ENCODE measurements at regions not wholly inside any gene's neighbourhood (a gene's known extent, or its start where the extent isn't known, plus 50 kb on each side); places are given as distances from the start of the nearest gene placed in this dataset.

DNA sequence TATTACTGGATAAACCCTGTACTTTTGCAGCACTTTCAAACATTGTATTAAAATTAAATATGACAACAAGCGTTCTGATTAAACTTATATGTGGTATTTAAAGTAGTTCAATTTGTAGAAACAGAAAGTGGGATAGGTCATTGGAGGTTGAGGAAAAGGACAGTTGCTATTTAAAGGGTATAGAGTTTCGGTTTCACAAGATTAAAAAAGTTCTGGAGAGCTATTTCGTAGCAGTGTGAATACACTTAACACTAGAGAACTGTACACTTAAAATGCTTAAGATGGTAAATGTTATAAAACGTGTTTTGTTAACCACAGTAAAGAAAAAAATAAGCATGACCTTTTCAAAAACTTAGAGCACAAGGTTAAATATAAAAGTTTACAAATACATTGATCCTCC, 382.1 kb downstream of the BRINP1 start:
- DNase-seq: no peak

DNA sequence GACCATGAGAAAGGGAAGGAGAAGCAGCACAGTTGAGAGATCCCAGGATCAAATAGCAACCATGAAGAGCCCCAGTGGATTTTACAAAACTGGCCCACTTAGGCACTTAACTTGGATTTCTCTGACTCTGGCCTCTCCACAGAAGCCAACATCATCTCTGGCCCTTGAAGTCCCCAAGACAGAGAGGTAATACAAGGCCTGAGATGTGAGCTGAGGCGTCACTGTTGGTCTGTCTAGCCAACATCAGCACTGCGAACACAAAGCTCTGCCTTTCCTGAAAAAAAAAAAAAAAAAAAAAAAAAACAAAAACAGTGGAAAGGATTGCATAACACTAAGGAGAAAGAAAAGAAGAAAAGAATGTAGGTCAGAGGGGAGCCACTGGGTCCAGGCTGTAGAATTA, 378.3 kb downstream of the BRINP1 start:
- no peak for DNase-seq

DNA sequence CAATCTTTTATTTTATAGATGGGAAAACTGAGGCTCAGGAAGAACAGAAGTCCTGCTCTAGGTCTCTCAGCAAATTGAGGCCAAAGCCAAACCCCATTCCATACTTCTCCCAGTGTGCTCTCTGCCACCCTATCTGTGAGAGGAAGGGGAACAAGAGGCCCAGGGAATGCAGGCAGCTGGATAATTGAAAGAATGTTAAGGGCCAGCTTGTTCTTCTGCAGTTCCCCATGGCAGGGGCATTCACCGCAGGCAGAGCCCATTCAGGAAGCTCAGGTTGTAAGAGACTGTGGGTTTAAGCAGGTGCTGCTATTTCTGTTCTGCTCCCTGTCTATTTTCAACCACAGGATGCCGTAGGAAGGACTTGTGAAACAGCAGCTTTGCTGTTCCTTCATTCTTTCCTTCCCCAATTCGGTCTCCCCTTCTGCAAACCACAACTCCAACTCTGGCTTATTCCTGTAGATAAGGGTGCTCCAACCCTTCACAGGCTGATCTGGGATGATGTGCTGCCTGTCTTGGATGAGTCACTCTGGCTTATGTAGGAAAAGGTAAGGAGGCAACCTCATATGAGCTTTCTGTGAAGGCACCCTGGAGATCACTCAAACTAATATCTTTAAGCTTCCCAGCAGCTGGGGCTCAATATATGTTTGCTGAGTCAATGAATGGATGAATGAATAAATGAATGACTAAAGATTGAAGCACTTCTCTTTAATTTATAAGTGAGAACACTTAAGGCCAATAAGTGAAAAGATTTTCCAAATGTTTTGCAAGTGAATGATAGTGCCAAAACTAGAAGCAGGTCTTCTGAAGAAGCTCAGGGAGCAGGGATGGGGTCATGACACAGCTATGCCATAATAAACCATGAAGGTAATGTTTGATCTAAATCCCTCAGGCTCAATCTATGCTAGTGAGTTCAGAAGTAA, 377.6 kb downstream of the BRINP1 start:
- no peak for DNase-seq

DNA sequence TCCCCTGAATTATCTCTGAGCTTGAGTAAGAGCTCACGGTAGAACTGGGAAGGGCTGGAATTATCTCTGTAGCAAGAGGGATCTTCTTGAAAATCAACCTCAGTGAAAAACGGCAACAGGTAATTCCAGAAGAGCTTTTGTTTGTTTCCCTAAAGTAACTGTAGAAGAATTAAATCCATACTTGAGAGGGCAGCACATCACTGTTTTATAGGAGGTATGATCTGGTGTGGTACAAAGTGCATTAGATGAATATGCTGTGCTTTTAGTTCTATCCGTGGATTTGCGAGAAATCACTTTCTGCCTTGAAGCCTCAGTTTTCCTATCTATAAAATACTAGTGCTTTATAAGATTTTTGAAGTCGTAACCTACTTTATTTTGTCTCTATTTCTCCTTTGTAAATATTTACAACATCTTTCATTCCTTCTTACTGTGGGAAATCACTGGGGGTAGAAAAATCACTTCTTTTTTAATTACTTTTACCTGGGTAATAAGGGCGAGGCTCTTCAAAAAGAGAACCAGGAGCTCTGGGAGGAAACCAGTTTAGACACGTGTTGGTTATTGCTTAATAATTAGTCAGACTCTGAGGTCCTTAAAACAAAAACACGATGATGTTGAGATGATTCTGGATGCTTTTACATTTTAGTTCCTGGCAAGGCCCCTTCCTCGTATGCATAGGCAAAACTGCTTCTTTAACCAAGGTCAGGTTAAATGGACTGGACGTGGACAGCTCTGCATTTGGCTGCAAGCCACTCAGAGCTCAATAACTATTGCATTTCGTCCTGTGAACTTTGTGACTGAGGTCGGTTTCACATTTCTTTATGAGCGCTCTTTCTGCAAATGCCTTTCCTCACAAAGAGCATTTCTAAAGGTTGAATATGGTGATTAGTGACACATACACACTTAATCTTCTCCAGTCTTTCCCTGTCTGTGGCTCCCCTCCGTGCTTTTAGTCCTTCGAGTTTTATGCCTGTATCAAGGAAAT, 376.1 kb downstream of the BRINP1 start:
- no peak for DNase-seq

DNA sequence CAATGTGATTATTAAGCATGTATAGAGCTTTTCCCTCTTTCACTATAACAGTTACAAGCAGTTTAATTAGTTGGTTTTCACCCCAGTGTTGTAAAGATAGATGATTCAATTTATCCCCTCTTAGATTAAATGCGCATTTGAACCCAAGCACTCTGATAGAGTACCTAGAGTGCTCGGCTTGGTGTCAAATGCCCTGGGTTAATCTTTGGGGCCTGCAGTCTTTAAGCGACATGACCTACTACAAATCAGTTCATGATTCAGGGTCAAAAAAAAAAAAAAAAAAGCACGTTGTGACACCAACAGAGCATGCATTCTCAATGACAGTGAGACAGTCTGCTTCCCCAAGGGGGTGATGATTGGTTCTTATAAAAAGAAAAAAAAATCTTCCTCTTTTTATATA, 375.3 kb downstream of the BRINP1 start:
- no peak for DNase-seq

DNA sequence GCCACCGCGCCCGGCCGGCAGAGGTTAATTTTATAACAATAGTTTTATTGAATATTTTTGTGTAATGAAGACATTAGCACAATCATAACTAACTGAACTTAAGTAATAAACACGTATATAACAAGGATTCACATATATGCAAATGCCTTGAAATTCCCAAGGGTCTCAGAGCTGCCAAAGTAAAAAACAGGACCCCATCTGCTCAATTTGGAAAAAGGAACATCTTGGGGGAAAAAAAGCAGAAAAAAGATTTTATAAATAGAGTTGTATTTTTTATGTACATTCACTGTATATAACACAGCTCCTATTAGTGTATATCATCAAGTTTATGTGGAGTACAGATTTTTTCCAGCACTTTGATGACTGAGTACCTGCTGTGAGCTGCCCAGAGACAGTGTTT, 366.7 kb downstream of the BRINP1 start:
- no peak for DNase-seq

DNA sequence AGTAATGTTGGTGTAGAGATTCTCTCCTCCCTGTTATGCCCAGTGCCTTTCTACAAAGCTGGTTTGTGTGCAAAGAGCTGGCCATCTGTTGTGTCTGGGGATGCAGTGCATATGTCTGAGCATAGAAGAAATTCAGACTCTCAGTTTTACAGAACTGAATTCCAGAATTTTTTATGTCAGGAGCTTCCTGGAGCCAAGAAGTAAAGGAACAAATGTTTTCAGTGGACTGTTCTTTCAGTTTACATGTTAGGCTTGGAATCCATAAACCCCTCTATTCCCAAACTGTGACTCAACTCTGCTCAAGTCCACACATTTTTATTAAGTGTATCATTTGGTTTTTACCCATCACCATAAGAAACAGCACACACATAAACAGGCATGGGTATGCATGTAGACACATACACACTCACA, 366.0 kb downstream of the BRINP1 start:
- DNase-seq: no peak

DNA sequence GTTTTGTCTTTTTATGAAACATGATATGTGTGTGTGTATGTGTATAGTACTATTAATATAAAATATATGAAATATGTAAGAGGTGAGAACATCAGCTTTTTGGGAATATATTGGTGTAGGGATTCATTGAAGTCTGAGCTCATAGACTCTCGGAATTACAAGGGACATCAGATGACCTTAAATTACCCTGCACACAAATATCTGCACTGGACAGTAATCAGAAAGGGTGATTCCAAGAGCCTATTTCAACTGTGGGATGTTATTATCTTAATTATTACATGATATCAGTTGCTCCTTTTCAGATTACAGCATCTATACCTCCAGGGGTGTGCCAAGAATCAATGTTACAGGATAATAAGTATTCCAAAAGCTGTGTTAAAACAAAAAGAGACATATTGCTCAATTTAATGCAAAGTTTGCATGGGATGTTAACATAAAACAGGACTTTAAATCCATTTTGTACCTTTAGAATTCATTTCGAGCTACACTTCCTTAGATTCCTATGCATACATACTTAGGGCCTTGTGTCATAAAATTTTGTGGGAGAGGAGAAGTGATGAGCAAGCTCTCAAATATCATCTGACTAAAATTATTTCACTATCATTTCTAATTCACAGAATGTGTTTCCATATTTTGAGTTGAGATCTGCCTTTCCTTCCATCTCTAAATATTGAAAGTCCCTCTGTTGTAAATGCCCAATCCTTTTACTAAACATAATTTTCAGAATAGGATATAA, 365.2 kb downstream of the BRINP1 start:
- no peak for DNase-seq

DNA sequence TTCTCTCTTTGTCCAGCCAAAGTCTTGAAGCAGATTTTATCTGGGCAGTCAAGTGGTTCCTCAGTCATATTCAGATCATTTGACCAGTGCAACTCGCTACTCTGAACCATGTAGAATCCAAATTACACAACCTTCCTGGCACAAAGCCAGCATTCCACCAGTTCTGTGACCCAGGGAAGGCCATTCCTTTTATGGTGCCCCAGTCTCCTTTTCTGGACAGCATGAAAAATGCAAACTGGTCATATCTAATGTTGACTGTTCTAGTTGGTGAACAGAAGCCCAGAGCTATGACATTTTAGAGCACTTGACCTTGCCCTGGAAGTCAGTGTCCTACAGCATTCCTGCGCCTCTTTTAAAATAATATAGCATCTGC, 364.6 kb downstream of the BRINP1 start:
- no peak for DNase-seq

DNA sequence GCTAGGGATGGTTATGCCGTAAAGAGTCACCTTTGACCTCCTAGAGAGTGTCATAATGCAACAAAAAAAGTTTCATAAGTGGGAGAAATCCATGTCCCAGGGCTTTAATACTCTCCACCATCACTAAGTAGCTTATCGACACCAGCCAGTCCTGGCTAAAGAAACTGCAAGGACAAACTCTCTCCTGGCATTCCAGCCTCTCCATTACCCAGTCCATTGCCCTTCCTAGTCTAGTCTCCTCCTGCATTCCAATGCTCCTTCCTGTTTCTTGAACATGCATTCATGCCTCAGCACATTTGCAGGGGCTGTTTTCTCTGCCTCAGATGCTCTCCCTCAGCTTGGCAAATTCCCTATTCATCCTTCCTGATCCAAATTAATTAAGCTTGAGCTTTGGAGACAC, 364.1 kb downstream of the BRINP1 start:
- DNase-seq: no peak

DNA sequence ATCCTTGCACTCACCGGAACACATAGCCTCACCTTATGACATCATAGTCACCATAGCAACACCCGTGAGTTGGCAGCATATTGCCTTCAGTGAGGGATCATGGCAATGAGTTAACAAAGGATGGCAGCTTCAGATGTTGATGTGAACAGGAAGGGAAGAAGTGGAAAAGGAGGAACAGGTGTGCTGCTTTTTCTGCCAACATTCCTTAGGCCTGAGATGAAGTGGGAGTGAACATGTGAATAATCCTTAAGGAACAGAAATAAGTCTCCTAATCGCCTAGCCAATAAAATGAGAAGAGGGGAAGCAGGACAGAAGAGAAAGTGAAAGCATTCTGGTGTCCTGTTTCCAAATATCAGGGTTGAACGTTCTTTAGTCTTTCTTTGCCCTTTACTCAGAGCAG, 360.0 kb downstream of the BRINP1 start:
- no peak for DNase-seq

DNA sequence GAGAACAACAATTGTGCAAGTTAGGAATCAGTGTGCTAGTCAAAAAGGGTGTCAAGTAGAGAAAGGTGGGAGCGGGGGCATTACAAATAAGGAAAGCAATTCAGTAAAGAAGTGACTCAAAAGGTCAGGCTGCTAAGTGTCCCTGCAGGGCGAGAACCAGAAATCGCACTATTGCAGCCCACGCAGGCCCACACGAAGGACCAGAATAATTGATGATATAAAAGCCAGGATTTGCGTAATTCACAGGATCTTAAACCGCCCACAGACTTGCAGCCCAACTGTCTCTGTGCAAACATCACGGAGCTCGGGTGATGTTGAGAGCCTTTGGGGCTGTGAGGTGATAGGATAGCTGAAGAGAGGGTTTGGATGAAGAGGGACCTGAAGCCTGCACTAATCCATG, 349.0 kb downstream of the BRINP1 start:
- DNase-seq: no peak

DNA sequence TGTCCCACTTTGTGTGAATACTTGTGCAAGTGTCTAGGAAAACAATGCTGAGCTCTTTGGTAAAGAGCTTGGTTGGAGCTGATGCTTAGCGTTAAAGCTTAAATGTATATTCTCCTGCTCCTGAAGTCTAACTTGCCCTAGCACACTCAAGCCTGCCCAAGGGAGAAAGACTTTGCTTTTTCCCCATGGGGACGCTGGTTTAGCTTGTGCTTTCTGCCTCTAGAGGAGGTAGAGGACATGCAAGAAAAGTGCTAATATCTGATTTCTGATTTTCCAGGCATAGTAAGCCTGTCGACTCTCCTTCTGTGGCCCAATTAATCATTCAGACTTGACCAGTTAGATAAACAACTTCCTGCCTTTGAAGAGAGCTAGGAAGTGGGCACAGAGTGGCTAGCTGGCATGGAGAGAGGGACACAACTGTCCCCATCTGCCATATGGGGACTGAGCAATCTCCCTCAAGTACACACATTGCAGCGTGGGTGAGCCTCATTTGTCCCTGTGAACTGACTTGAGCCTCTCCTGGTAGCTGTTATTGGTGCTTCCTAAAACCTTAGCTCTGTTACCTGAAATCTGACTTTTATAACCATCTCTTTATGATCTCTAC, 348.4 kb downstream of the BRINP1 start:
- no peak for DNase-seq

DNA sequence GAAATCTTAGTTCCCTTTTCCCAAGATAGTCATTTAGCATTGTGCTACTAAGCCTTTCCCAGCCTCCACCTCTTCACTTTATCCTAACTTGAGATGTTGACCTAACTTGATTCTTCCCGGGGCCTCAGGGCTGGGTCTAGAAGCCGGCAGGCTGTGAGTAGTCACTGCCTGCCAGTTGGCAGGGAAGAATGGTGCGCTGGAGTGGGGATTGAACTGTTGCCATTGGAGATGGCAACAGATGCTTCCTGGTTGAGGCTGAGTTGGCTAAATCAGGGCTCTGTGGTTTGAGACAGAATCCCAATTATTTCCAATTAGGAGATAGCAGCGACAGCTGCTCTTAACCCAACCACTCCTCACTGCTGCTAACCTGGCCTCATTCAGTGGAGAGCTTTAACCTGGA, 343.1 kb downstream of the BRINP1 start:
- no peak for DNase-seq

DNA sequence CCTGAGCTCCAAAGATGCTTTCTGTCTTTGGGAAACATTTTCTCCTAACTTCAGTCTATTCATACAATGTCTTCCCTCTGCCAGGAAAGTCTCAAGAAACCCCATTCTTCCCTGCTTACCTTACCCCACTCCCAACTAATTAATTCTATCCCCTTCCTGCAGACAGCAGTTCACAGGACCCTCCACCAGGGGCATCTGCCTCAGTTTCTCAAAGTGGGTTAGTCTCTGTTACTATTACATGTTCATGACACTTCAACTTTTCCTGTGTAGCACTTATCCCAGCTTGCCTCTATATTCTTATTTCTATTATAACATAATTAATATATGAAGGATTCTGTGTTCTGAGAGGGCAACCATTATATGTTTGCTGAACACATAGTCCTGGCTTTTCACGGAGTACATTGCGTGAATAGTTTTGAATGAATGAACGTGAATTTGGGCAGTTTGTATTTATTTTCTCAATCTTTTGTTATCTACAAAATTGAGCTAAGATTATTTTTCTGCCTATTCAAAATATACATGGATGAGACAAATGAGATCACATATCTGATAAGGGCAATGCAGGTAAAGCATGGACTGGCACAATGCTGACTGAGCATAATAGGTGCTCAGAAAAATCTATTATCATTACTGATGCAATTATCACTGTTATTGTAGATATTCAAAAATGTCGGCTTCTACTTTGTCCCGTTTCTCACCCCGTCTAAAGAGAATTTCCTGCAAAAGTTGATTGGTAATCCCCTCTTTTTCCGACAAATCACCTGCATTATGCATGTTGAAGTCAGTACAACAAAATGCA, 341.1 kb downstream of the BRINP1 start:
- no peak for DNase-seq

DNA sequence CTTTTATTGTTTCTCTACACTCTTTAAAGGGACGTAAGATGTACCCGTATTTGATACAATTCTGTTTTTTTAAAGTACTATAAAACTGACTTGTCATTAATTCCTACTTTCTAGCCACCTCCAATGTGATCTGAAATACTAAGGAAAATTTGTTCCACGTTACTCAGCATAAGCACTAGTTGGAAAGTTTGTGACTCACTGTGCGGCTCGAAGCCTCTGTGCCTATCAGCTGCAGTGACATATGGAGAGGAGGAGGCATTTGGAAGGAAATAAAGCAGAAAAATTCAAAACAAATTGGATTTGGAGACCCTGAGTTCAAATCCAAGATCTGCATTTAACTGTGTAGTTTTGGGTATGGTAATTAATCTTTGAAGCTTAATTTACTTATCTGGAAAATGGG, 339.3 kb downstream of the BRINP1 start:
- no peak for DNase-seq

DNA sequence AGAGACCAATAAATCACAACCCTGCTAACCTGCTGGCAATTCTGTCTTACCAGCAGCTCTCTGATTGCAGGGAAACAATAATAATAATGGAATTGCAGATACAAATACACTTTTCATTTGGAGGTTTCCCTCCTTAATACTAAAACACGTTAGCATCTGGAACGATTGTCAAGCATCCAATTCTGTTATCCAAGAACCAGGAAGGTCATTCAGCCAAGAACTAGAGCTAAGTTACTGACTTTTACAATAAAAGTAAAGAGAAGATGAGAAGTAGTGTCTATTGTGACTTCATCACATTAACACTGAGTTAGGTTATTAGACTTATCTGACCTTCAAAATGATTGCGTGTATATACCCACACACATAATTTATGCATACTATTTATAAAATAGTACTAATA, 335.6 kb downstream of the BRINP1 start:
- DNase-seq: no peak

DNA sequence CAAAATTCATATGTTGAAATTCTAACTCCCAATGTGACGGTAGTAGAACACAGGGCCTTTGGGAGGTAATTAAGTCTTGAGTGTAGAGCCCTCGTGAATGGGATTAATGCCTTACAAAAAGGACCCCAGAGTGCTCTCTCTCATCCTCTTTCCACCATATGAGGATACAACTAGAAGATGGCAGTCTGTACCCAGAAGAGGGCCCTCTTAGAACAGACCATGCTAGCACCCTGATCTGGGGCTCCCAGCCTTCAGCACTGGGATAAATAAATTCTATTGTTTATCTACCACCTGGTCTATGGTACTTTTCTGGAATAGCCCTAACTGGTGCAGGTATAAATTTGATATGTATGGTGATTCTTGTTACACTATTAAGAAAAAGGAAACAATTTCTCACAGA, 332.3 kb downstream of the BRINP1 start:
- no peak for DNase-seq

DNA sequence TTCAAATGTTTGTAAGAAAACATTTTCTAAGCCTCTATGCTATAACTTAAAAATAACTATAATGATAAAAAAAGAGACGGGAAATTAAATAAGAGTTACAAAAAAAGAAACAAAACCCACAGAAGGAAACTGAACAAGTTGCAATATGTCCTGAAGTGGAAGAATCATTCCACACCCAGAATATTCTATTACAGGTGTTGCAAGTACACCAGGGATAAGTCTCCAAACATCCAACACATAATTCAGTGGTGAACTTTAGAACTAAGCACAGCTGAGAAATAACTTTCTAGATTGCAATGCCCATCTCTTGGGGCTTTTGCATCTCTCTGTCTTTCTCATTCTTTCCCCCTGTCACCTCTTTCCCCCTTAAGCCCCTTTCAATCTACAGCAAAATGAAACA, 325.2 kb downstream of the BRINP1 start:
- no peak for DNase-seq

DNA sequence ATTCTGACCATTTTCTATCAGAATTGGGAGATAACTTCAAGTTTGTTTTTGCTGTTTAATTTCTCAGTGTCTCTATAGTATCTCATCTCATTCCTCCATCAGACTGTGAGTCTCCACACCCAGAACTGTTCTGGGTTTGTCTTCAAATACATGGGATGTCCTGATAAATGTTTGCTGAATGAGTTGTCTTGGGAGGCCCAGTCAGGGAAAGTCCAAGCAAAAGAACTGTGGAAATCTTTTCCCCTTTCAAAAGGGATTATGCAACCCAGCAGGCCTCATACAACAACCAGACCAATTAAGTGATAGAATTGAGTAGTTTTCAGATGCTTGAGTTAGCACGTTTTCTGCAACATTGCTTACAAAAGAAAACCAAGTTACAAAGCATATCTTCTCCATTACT, 324.4 kb downstream of the BRINP1 start:
- DNase-seq: no peak

DNA sequence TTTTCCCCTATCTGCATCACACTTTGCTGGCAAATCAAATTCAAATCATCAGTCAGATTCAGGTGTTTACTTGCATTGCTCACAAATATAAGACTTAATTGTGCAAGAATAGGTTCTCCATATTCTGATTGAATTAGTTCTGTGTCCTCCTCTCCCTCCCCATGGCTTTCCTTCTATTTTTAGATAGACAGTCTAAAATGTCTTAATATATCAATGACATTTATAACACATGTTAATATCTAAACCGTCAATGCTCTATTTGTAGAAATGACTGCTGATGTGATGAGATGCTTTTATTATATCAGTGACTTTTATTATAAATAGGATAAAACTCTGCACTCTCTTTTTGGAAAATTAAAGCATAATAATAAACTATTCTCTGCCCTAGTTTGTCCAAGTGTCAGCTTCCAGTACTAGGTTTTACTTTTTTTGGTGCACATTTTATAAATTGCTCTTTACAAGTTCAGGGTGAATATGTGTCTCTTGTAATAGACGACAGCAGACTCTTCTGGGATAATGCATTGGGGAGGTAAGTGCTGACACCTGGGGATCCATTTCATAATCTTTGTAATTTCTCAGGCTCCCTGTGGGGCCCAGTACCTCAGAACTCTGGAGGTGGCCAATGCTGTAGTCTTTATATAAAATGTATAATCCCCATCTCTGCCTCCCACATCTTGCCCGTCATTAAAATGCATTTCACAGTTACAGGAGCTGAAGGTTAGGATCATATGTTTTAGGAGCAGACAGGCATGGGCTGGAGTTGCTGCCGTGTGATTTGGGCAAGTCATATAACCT, 321.5 kb downstream of the BRINP1 start:
- DNase-seq: no peak

Data from NCI-H187 treated with DMSO at 0.1 percent for 48 hours (cell line).